ENCODE measurements at regions not wholly inside any gene's neighbourhood (a gene's known extent, or its start where the extent isn't known, plus 50 kb on each side); places are given as distances from the start of the nearest gene placed in this dataset.

GRCh38 chr5:57561231-57561842 is 78.7 kb upstream of the ACTBL2 start:
- H3K36me3 ChIP-seq = no peaks in the 10 kb centered on the region
- 61% methylated on average over 3 of the region's 3 CpGs for WGBS
- no peak for DNase-seq (ENCODE audit: low spot score)
- no peaks in the 10 kb centered on the region for H3K9me3 ChIP-seq
- H3K4me3 ChIP-seq = no peak overlapping the region
- H3K27me3 ChIP-seq (replicated peaks; ENCODE audit: insufficient read depth) = no peaks in the 10 kb centered on the region
- no peak for TF ChIP-seq CTCF (IDR thresholded peaks at IDR 0.05)
- no peak for TF ChIP-seq POLR2A (IDR thresholded peaks at IDR 0.05)
- no peak for TF ChIP-seq POLR2AphosphoS5 (IDR thresholded peaks at IDR 0.05)
- intact Hi-C loops (cut with DNase I) = no loop called here
- H3K4me1 ChIP-seq (replicated peaks) = no peaks in the 10 kb centered on the region
- H3K27ac ChIP-seq = no peak overlapping the region

- H3K4me1 ChIP-seq (replicated peaks) = no peaks in the 10 kb centered on the region
- H3K4me3 ChIP-seq = no peak overlapping the region
- intact Hi-C loops (cut with DNase I) = no loop called here
- WGBS = 90% methylated on average over 3 of the region's 3 CpGs
- H3K36me3 ChIP-seq = no peaks in the 10 kb centered on the region
- TF ChIP-seq CTCF (IDR thresholded peaks at IDR 0.05) (no peak), POLR2A (IDR thresholded peaks at IDR 0.05) (no peak), POLR2AphosphoS5 (IDR thresholded peaks at IDR 0.05) (no peak)
- DNase-seq (ENCODE audit: low spot score) = no peak
- H3K9me3 ChIP-seq = no peaks in the 10 kb centered on the region
- H3K27me3 ChIP-seq (replicated peaks; ENCODE audit: insufficient read depth) = no peaks in the 10 kb centered on the region
- no peak overlapping the region for H3K27ac ChIP-seq
Observed at GRCh38 chr5:57559110-57559635, 76.6 kb upstream of the ACTBL2 start.

GRCh38 chr5:57552033-57552432 is 69.4 kb upstream of the ACTBL2 start:
- Histone ChIP-seq H3K4me1 (replicated peaks) (no peaks in the 10 kb centered on the region), H3K36me3 (no peaks in the 10 kb centered on the region), H3K27me3 (replicated peaks; ENCODE audit: insufficient read depth) (no peaks in the 10 kb centered on the region), H3K9me3 (no peaks in the 10 kb centered on the region), H3K27ac (no peak overlapping the region), H3K4me3 (no peak overlapping the region)
- no peak for TF ChIP-seq CTCF (IDR thresholded peaks at IDR 0.05)
- TF ChIP-seq POLR2AphosphoS5 (IDR thresholded peaks at IDR 0.05) = no peak
- TF ChIP-seq POLR2A (IDR thresholded peaks at IDR 0.05) = no peak
- DNase-seq (ENCODE audit: low spot score) = no peak
- WGBS = 76% methylated on average over 3 of the region's 3 CpGs
- intact Hi-C loops (cut with DNase I) = no loop called here

GRCh38 chr5:57551251-57551650 is 68.6 kb upstream of the ACTBL2 start:
- Histone ChIP-seq H3K4me3 (no peak overlapping the region), H3K4me1 (replicated peaks) (no peaks in the 10 kb centered on the region), H3K9me3 (no peaks in the 10 kb centered on the region), H3K36me3 (no peaks in the 10 kb centered on the region), H3K27me3 (replicated peaks; ENCODE audit: insufficient read depth) (no peaks in the 10 kb centered on the region), H3K27ac (no peak overlapping the region)
- TF ChIP-seq CTCF (IDR thresholded peaks at IDR 0.05) (no peak), POLR2AphosphoS5 (IDR thresholded peaks at IDR 0.05) (no peak), POLR2A (IDR thresholded peaks at IDR 0.05) (no peak)
- intact Hi-C loops (cut with DNase I) = no loop called here
- 81% methylated on average over 3 of the region's 3 CpGs for WGBS
- DNase-seq (ENCODE audit: low spot score) = no peak

- no peak for DNase-seq (ENCODE audit: low spot score)
- H3K4me3 ChIP-seq = no peak overlapping the region
- intact Hi-C loops (cut with DNase I) = no loop called here
- no peaks in the 10 kb centered on the region for H3K36me3 ChIP-seq
- H3K4me1 ChIP-seq (replicated peaks) = no peaks in the 10 kb centered on the region
- H3K27me3 ChIP-seq (replicated peaks; ENCODE audit: insufficient read depth) = no peaks in the 10 kb centered on the region
- no peak for TF ChIP-seq POLR2A (IDR thresholded peaks at IDR 0.05)
- TF ChIP-seq CTCF (IDR thresholded peaks at IDR 0.05) = no peak
- no peak for TF ChIP-seq POLR2AphosphoS5 (IDR thresholded peaks at IDR 0.05)
- WGBS = 94% methylated on average over 6 of the region's 6 CpGs
- H3K27ac ChIP-seq = no peak overlapping the region
- H3K9me3 ChIP-seq = no peaks in the 10 kb centered on the region
Observed at GRCh38 chr5:57550132-57550531, 67.5 kb upstream of the ACTBL2 start.
